T-helper 9 cell (primary cell): ENCODE measurements at regions not wholly inside any gene's neighbourhood (a gene's known extent, or its start where the extent isn't known, plus 50 kb on each side); places are given as distances from the start of the nearest gene placed in this dataset.

ENCODE experiments used
- DNase-seq: peaks from one replicate; pipeline ENCODE4 v3.0.0-alpha.2; 2020

- DNase-seq, result no peak
Measured at GRCh38 chr2:21543630-21544029, 419.9 kb downstream of the TDRD15 start.

GRCh38 chr2:21544392-21544791 lies 420.6 kb downstream of the TDRD15 start:
- DNase-seq, result no peak

- no peak for DNase-seq
Measured at GRCh38 chr2:21552981-21553380, 429.2 kb downstream of the TDRD15 start.

- DNase-seq, result no peak
Measured at GRCh38 chr2:21559351-21559750, 435.6 kb downstream of the TDRD15 start.

GRCh38 chr2:21561965-21562364 lies 438.2 kb downstream of the TDRD15 start:
- DNase-seq, result no peak

- no peak for DNase-seq
Measured at GRCh38 chr2:21567395-21567794, 443.6 kb downstream of the TDRD15 start.

GRCh38 chr2:21571686-21572085 lies 447.9 kb downstream of the TDRD15 start:
- DNase-seq, result no peak

- DNase-seq, result no peak
Measured at GRCh38 chr2:21580391-21580790, 456.6 kb downstream of the TDRD15 start.

- no peak for DNase-seq
Measured at GRCh38 chr2:21585881-21586280, 462.1 kb downstream of the TDRD15 start.

GRCh38 chr2:21590026-21590690 lies 466.4 kb downstream of the TDRD15 start:
- no peak for DNase-seq

GRCh38 chr2:21591926-21592325 lies 468.2 kb downstream of the TDRD15 start:
- DNase-seq, result no peak

- no peak for DNase-seq
Measured at GRCh38 chr2:21599417-21599816, 475.6 kb downstream of the TDRD15 start.

- DNase-seq, result no peak
Measured at GRCh38 chr2:21602789-21603188, 479.0 kb downstream of the TDRD15 start.

- DNase-seq, result no peak
Measured at GRCh38 chr2:21607572-21607971, 483.8 kb downstream of the TDRD15 start.

- DNase-seq, result no peak
Measured at GRCh38 chr2:21610304-21610703, 486.5 kb downstream of the TDRD15 start.

- DNase-seq, result no peak
Measured at GRCh38 chr2:21617885-21618434, 494.2 kb downstream of the TDRD15 start.

GRCh38 chr2:21620771-21621170 lies 497.0 kb downstream of the TDRD15 start:
- DNase-seq, result no peak

- no peak for DNase-seq
Measured at GRCh38 chr2:21627938-21628337, 504.2 kb downstream of the TDRD15 start.

GRCh38 chr2:21633015-21633414 lies 509.2 kb downstream of the TDRD15 start:
- DNase-seq, result no peak

GRCh38 chr2:21633466-21633865 lies 509.7 kb downstream of the TDRD15 start:
- no peak for DNase-seq

- no peak for DNase-seq
Measured at GRCh38 chr2:21633911-21634310, 510.1 kb downstream of the TDRD15 start.

- DNase-seq, result no peak
Measured at GRCh38 chr2:21640046-21640445, 516.3 kb downstream of the TDRD15 start.

- no peak for DNase-seq
Measured at GRCh38 chr2:21642647-21643046, 518.9 kb downstream of the TDRD15 start.

- DNase-seq, result no peak
Measured at GRCh38 chr2:21643180-21643579, 519.4 kb downstream of the TDRD15 start.

- DNase-seq, result no peak
Measured at GRCh38 chr2:21644266-21644665, 520.5 kb downstream of the TDRD15 start.
